Activated CD4-positive, alpha-beta memory T cell treated with anti-CD3 and anti-CD28 coated beads, Interleukin-2, amount 10 ng/mL, durations not matched to agents 7 days and 5 days (primary cell): ENCODE measurements at regions not wholly inside any gene's neighbourhood (a gene's known extent, or its start where the extent isn't known, plus 50 kb on each side); places are given as distances from the start of the nearest gene placed in this dataset.

Experiments
- CTCF ChIA-PET: fragments of 350-600 bp; sonication (Branson Sonifier 250); formaldehyde crosslinking; loops from one replicate; lab custom pipeline; 2021; ENCODE audit warnings: antibody characterized with exemption, inconsistent platforms; lab: Charles Lee
- POLR2A ChIA-PET: fragments of 350-600 bp; sonication (Branson Sonifier 250); formaldehyde crosslinking; loops from one replicate; lab custom pipeline; 2021; ENCODE audit warnings: antibody characterized with exemption; lab: Charles Lee
- DNase-seq: peaks from one replicate; pipeline ENCODE4 v3.0.0-alpha.2; 2020
- H3K27ac Mint-ChIP-seq: one replicate; pipeline ENCODE4 v1.8.0; 2021; ENCODE audit warnings: mild to moderate bottlenecking, mixed read lengths
- H3K27me3 Mint-ChIP-seq: one replicate; pipeline ENCODE4 v1.8.0; 2021; ENCODE audit warnings: mixed read lengths
- H3K36me3 Mint-ChIP-seq: one replicate; pipeline ENCODE4 v1.8.0; 2021; ENCODE audit warnings: low read depth, mixed read lengths
- H3K4me1 Mint-ChIP-seq: one replicate; pipeline ENCODE4 v1.8.0; 2021; ENCODE audit warnings: mixed read lengths
- H3K4me3 Mint-ChIP-seq: one replicate; pipeline ENCODE4 v1.8.0; 2021; ENCODE audit warnings: mild to moderate bottlenecking, mixed read lengths
- H3K9me3 Mint-ChIP-seq: one replicate; pipeline ENCODE4 v1.8.0; 2021; ENCODE audit warnings: mixed read lengths

GRCh38 chr11:109784536-109784935 lies 308.7 kb upstream of the ZC3H12C start:
- ChIA-PET POLR2A (no interaction called here), CTCF (no interaction called here)
- Mint-ChIP-seq H3K27me3 (no peaks in the 10 kb centered on the region), H3K27ac (no peak overlapping the region), H3K9me3 (no peaks in the 10 kb centered on the region), H3K36me3 (no peaks in the 10 kb centered on the region), H3K4me1 (no peaks in the 10 kb centered on the region), H3K4me3 (no peak overlapping the region)
- no peak for DNase-seq

GRCh38 chr11:109785198-109785597 lies 308.0 kb upstream of the ZC3H12C start:
- CTCF ChIA-PET: no interaction called here
- no peak overlapping the region for H3K4me3 Mint-ChIP-seq
- H3K4me1 Mint-ChIP-seq: no peaks in the 10 kb centered on the region
- POLR2A ChIA-PET: no interaction called here
- no peak overlapping the region for H3K27ac Mint-ChIP-seq
- H3K27me3 Mint-ChIP-seq: no peaks in the 10 kb centered on the region
- no peaks in the 10 kb centered on the region for H3K9me3 Mint-ChIP-seq
- no peak for DNase-seq
- H3K36me3 Mint-ChIP-seq: no peaks in the 10 kb centered on the region

- H3K27me3 Mint-ChIP-seq: no peaks in the 10 kb centered on the region
- ChIA-PET POLR2A (no interaction called here), CTCF (no interaction called here)
- H3K27ac Mint-ChIP-seq: no peak overlapping the region
- H3K9me3 Mint-ChIP-seq: no peaks in the 10 kb centered on the region
- no peaks in the 10 kb centered on the region for H3K36me3 Mint-ChIP-seq
- no peak overlapping the region for H3K4me3 Mint-ChIP-seq
- H3K4me1 Mint-ChIP-seq: no peaks in the 10 kb centered on the region
- no peak for DNase-seq
These were observed 307.5 kb upstream of the ZC3H12C start for GRCh38 chr11:109785714-109786113.

- CTCF ChIA-PET: no interaction called here
- no peaks in the 10 kb centered on the region for H3K27me3 Mint-ChIP-seq
- H3K27ac Mint-ChIP-seq: no peak overlapping the region
- DNase-seq: no peak
- H3K36me3 Mint-ChIP-seq: no peaks in the 10 kb centered on the region
- H3K4me1 Mint-ChIP-seq: no peaks in the 10 kb centered on the region
- H3K4me3 Mint-ChIP-seq: no peak overlapping the region
- no peaks in the 10 kb centered on the region for H3K9me3 Mint-ChIP-seq
- POLR2A ChIA-PET: no interaction called here
These were observed 304.2 kb upstream of the ZC3H12C start for GRCh38 chr11:109788948-109789490.

- no peaks in the 10 kb centered on the region for H3K27me3 Mint-ChIP-seq
- H3K4me1 Mint-ChIP-seq: no peaks in the 10 kb centered on the region
- no peaks in the 10 kb centered on the region for H3K36me3 Mint-ChIP-seq
- ChIA-PET CTCF (no interaction called here), POLR2A (no interaction called here)
- H3K4me3 Mint-ChIP-seq: no peak overlapping the region
- no peak overlapping the region for H3K27ac Mint-ChIP-seq
- H3K9me3 Mint-ChIP-seq: no peaks in the 10 kb centered on the region
- DNase-seq: no peak
These were observed 303.3 kb upstream of the ZC3H12C start for GRCh38 chr11:109789901-109790300.

GRCh38 chr11:109791337-109791736 lies 301.9 kb upstream of the ZC3H12C start:
- no peak overlapping the region for H3K27ac Mint-ChIP-seq
- no peaks in the 10 kb centered on the region for H3K4me1 Mint-ChIP-seq
- H3K4me3 Mint-ChIP-seq: no peak overlapping the region
- H3K36me3 Mint-ChIP-seq: no peaks in the 10 kb centered on the region
- POLR2A ChIA-PET: no interaction called here
- CTCF ChIA-PET: no interaction called here
- no peaks in the 10 kb centered on the region for H3K27me3 Mint-ChIP-seq
- H3K9me3 Mint-ChIP-seq: no peaks in the 10 kb centered on the region
- no peak for DNase-seq

- no peaks in the 10 kb centered on the region for H3K9me3 Mint-ChIP-seq
- ChIA-PET POLR2A (no interaction called here), CTCF (no interaction called here)
- H3K27ac Mint-ChIP-seq: no peak overlapping the region
- H3K36me3 Mint-ChIP-seq: no peaks in the 10 kb centered on the region
- DNase-seq: no peak
- no peak overlapping the region for H3K4me3 Mint-ChIP-seq
- no peaks in the 10 kb centered on the region for H3K27me3 Mint-ChIP-seq
- no peaks in the 10 kb centered on the region for H3K4me1 Mint-ChIP-seq
These were observed 298.7 kb upstream of the ZC3H12C start for GRCh38 chr11:109794501-109794900.

- no peak for DNase-seq
- Mint-ChIP-seq H3K27ac (no peak overlapping the region), H3K4me3 (no peak overlapping the region), H3K4me1 (no peaks in the 10 kb centered on the region), H3K36me3 (no peaks in the 10 kb centered on the region), H3K27me3 (no peaks in the 10 kb centered on the region), H3K9me3 (no peaks in the 10 kb centered on the region)
- ChIA-PET POLR2A (no interaction called here), CTCF (no interaction called here)
These were observed 298.0 kb upstream of the ZC3H12C start for GRCh38 chr11:109795234-109795633.

GRCh38 chr11:109796253-109796652 lies 296.9 kb upstream of the ZC3H12C start:
- Mint-ChIP-seq H3K4me3 (no peak overlapping the region), H3K4me1 (no peaks in the 10 kb centered on the region), H3K27me3 (no peaks in the 10 kb centered on the region), H3K27ac (no peak overlapping the region), H3K9me3 (no peaks in the 10 kb centered on the region), H3K36me3 (no peaks in the 10 kb centered on the region)
- ChIA-PET POLR2A (no interaction called here), CTCF (no interaction called here)
- DNase-seq: no peak

- H3K9me3 Mint-ChIP-seq: peaks cover 2% of the 10 kb centered on the region
- H3K27me3 Mint-ChIP-seq: no peaks in the 10 kb centered on the region
- ChIA-PET CTCF (no interaction called here), POLR2A (no interaction called here)
- no peak overlapping the region for H3K27ac Mint-ChIP-seq
- H3K4me1 Mint-ChIP-seq: no peaks in the 10 kb centered on the region
- no peaks in the 10 kb centered on the region for H3K36me3 Mint-ChIP-seq
- H3K4me3 Mint-ChIP-seq: no peak overlapping the region
- DNase-seq: no peak
These were observed 294.7 kb upstream of the ZC3H12C start for GRCh38 chr11:109798521-109798920.

- POLR2A ChIA-PET: no interaction called here
- CTCF ChIA-PET: no interaction called here
- Mint-ChIP-seq H3K36me3 (no peaks in the 10 kb centered on the region), H3K4me3 (no peak overlapping the region), H3K27ac (no peak overlapping the region), H3K9me3 (peaks cover 2% of the 10 kb centered on the region), H3K4me1 (no peaks in the 10 kb centered on the region), H3K27me3 (no peaks in the 10 kb centered on the region)
- DNase-seq: no peak
These were observed 293.6 kb upstream of the ZC3H12C start for GRCh38 chr11:109799604-109800003.

GRCh38 chr11:109804911-109805310 lies 288.3 kb upstream of the ZC3H12C start:
- Mint-ChIP-seq H3K4me3 (no peak overlapping the region), H3K27ac (no peak overlapping the region), H3K36me3 (no peaks in the 10 kb centered on the region), H3K4me1 (no peaks in the 10 kb centered on the region), H3K9me3 (peaks cover 2% of the 10 kb centered on the region), H3K27me3 (no peaks in the 10 kb centered on the region)
- ChIA-PET POLR2A (no interaction called here), CTCF (no interaction called here)
- DNase-seq: no peak

- no peak overlapping the region for H3K27ac Mint-ChIP-seq
- POLR2A ChIA-PET: no interaction called here
- peaks cover 2% of the 10 kb centered on the region for H3K9me3 Mint-ChIP-seq
- no peak for DNase-seq
- H3K27me3 Mint-ChIP-seq: no peaks in the 10 kb centered on the region
- H3K36me3 Mint-ChIP-seq: no peaks in the 10 kb centered on the region
- no peak overlapping the region for H3K4me3 Mint-ChIP-seq
- no peaks in the 10 kb centered on the region for H3K4me1 Mint-ChIP-seq
- CTCF ChIA-PET: no interaction called here
These were observed 287.0 kb upstream of the ZC3H12C start for GRCh38 chr11:109806205-109806604.

GRCh38 chr11:109808569-109808968 lies 284.6 kb upstream of the ZC3H12C start:
- CTCF ChIA-PET: no interaction called here
- POLR2A ChIA-PET: no interaction called here
- H3K27ac Mint-ChIP-seq: no peak overlapping the region
- DNase-seq: no peak
- H3K27me3 Mint-ChIP-seq: no peaks in the 10 kb centered on the region
- H3K4me1 Mint-ChIP-seq: no peaks in the 10 kb centered on the region
- no peak overlapping the region for H3K4me3 Mint-ChIP-seq
- no peaks in the 10 kb centered on the region for H3K36me3 Mint-ChIP-seq
- no peaks in the 10 kb centered on the region for H3K9me3 Mint-ChIP-seq
